IMR-90 (cell line): ENCODE measurements at regions not wholly inside any gene's neighbourhood (a gene's known extent, or its start where the extent isn't known, plus 50 kb on each side); places are given as distances from the start of the nearest gene placed in this dataset.

Source experiments
- ATAC-seq: fragments of 200-7000 bp; cut with Tn5 transposase; 2 replicates; pipeline ENCODE4 v1.9.1; 2020; ENCODE audit warnings: low read depth, mild to moderate bottlenecking, moderate library complexity
- BruUV-seq: library from RNA; stranded (reverse); fragments of 400-500 nt; replicated peaks from 2 replicates; lab custom pipeline; 2021; lab: Mats Ljungman, UMichigan
- CTCF ChIA-PET: fragments of 300-600 bp; formaldehyde crosslinking; extraction: SDS; loops from one replicate; lab custom pipeline; 2021; ENCODE audit warnings: antibody characterized with exemption; lab: Yijun Ruan, JAX
- POLR2A ChIA-PET: fragments of 300-600 bp; sonication (Branson Sonifier 250); formaldehyde crosslinking; loops from one replicate; lab custom pipeline; 2022; ENCODE audit warnings: antibody characterized with exemption; ENCODE audit not compliant: unreplicated experiment; lab: Charles Lee
- DNase-seq: peaks from one replicate; pipeline ENCODE4 v3.0.0; 2013
- H2AFZ ChIP-seq: replicated peaks from 2 replicates; pipeline ENCODE3; 2013; ENCODE audit warnings: low read length, mild to moderate bottlenecking; ENCODE audit not compliant: poor library complexity
- H2AK5ac ChIP-seq: 2 replicates; pipeline ENCODE4 v1.6.1; 2013; ENCODE audit warnings: low read depth, low read length, inconsistent platforms
- H2AK9ac ChIP-seq: replicated peaks from 2 replicates; pipeline ENCODE3; 2013; ENCODE audit warnings: mild to moderate bottlenecking, low read depth, low read length, moderate library complexity; ENCODE audit not compliant: poor library complexity
- H2BK120ac ChIP-seq: 2 replicates; pipeline ENCODE4 v1.6.1; 2013; ENCODE audit warnings: low read depth, low read length, inconsistent platforms
- H2BK15ac ChIP-seq: 3 replicates; pipeline ENCODE4 v1.6.1; 2013; ENCODE audit warnings: low read depth, low read length, inconsistent platforms
- H2BK20ac ChIP-seq: 2 replicates; pipeline ENCODE4 v1.6.1; 2013; ENCODE audit warnings: low read depth, mild to moderate bottlenecking, inconsistent platforms, low read length, moderate library complexity
- H2BK5ac ChIP-seq: 2 replicates; pipeline ENCODE4 v1.6.1; 2013; ENCODE audit warnings: mild to moderate bottlenecking, low read depth, low read length, inconsistent platforms; ENCODE audit not compliant: poor library complexity, severe bottlenecking
- H3K14ac ChIP-seq: replicated peaks from 2 replicates; pipeline ENCODE4 v1.6.1; 2013; ENCODE audit warnings: low read depth, low read length, inconsistent platforms
- H3K18ac ChIP-seq: 2 replicates; pipeline ENCODE4 v1.6.1; 2013; ENCODE audit warnings: low read depth, low read length, control low read depth
- H3K23ac ChIP-seq: 2 replicates; pipeline ENCODE4 v1.6.1; 2013; ENCODE audit warnings: low read depth, low read length, inconsistent platforms
- H3K27ac ChIP-seq: 2 replicates; pipeline ENCODE4 v1.5.1; 2013; ENCODE audit warnings: mild to moderate bottlenecking, control low read depth, low read length; ENCODE audit not compliant: insufficient read depth
- H3K27me3 ChIP-seq: 2 replicates; pipeline ENCODE4 v1.6.1; 2013; ENCODE audit warnings: low read length; ENCODE audit not compliant: control insufficient read depth, insufficient read depth
- H3K36me3 ChIP-seq: 2 replicates; pipeline ENCODE4 v1.6.1; 2013; ENCODE audit warnings: low read length, mixed read lengths; ENCODE audit not compliant: control insufficient read depth, insufficient read depth
- H3K4ac ChIP-seq: 2 replicates; pipeline ENCODE4 v1.6.1; 2013; ENCODE audit warnings: low read depth, low read length, inconsistent platforms
- H3K4me1 ChIP-seq: 2 replicates; pipeline ENCODE4 v1.6.1; 2013; ENCODE audit warnings: low read length, mixed read lengths; ENCODE audit not compliant: control insufficient read depth, insufficient read depth
- H3K4me2 ChIP-seq: 2 replicates; pipeline ENCODE4 v1.6.1; 2013; ENCODE audit warnings: low read depth, mild to moderate bottlenecking, control low read depth, low read length, moderate library complexity
- H3K4me3 ChIP-seq: 2 replicates; pipeline ENCODE4 v1.5.1; 2013; ENCODE audit warnings: low read depth, mild to moderate bottlenecking, control low read depth, low read length, moderate library complexity; ENCODE audit not compliant: insufficient read depth
- H3K56ac ChIP-seq: 2 replicates; pipeline ENCODE4 v1.6.1; 2013; ENCODE audit warnings: low read length, inconsistent platforms; ENCODE audit not compliant: insufficient read depth; ENCODE audit errors: extremely low read depth
- H3K79me1 ChIP-seq, 2 experiments: 2 replicates each; pipeline ENCODE4 v1.6.1; 2013; ENCODE audit warnings: low read length in 2 of 2, inconsistent platforms in 1 of 2, low read depth in 1 of 2
- H3K9ac ChIP-seq: 2 replicates; pipeline ENCODE4 v1.6.1; 2013; ENCODE audit warnings: low read depth, low read length, control low read depth
- H3K9me1 ChIP-seq: 2 replicates; pipeline ENCODE4 v1.6.1; 2013; ENCODE audit warnings: low read length, inconsistent platforms; ENCODE audit not compliant: insufficient read depth
- H3K9me3 ChIP-seq: 2 replicates; pipeline ENCODE4 v1.6.1; 2013; ENCODE audit warnings: low read length; ENCODE audit not compliant: control insufficient read depth, insufficient read depth
- H4K20me1 ChIP-seq: 2 replicates; pipeline ENCODE4 v1.6.1; 2013; ENCODE audit warnings: low read length, inconsistent platforms; ENCODE audit not compliant: insufficient read depth
- H4K5ac ChIP-seq: 2 replicates; pipeline ENCODE4 v1.6.1; 2013; ENCODE audit warnings: mild to moderate bottlenecking, low read depth, low read length, control low read depth
- H4K8ac ChIP-seq, 2 experiments: 2 replicates each; pipeline ENCODE4 v1.6.1; 2013; ENCODE audit warnings: low read depth in 2 of 2, low read length in 2 of 2, control low read depth in 1 of 2, inconsistent platforms in 1 of 2
- H4K91ac ChIP-seq: 2 replicates; pipeline ENCODE4 v1.6.1; 2013; ENCODE audit warnings: low read depth, low read length, inconsistent platforms; ENCODE audit not compliant: insufficient read depth
- BHLHE40 ChIP-seq: fragments of 150-350 bp; IDR thresholded peaks from 2 replicates; pipeline ENCODE4 v1.6.1; 2016; ENCODE audit warnings: mild to moderate bottlenecking, low read depth, low read length
- CEBPB ChIP-seq: IDR thresholded peaks from 2 replicates; pipeline ENCODE4 v1.6.1; 2012; ENCODE audit warnings: low read depth, low read length, improper control_type of control experiment
- CTCF ChIP-seq: conservative IDR thresholded peaks from 2 replicates; pipeline ENCODE4 v1.5.1; 2012; ENCODE audit warnings: mild to moderate bottlenecking, low read depth, low read length, improper control_type of control experiment
- ELK1 ChIP-seq: fragments of 150-350 bp; IDR thresholded peaks from 2 replicates; pipeline ENCODE4 v1.6.1; 2016; ENCODE audit warnings: low read depth, mild to moderate bottlenecking, low read length, moderate library complexity, borderline replicate concordance
- FOS ChIP-seq: fragments of 150-350 bp; IDR thresholded peaks from 2 replicates; pipeline ENCODE4 v1.6.1; 2016; ENCODE audit warnings: low read depth, low read length
- MAFK ChIP-seq: IDR thresholded peaks from 2 replicates; pipeline ENCODE4 v1.6.1; 2012; ENCODE audit warnings: low read depth, low read length, improper control_type of control experiment
- MAZ ChIP-seq: IDR thresholded peaks from 2 replicates; pipeline ENCODE4 v1.6.1; 2012; ENCODE audit warnings: low read depth, mild to moderate bottlenecking, low read length, improper control_type of control experiment, moderate library complexity, borderline replicate concordance
- MXI1 ChIP-seq: IDR thresholded peaks from 2 replicates; pipeline ENCODE4 v1.6.1; 2012; ENCODE audit warnings: low read depth, mild to moderate bottlenecking, low read length, moderate library complexity, borderline replicate concordance
- NFE2L2 ChIP-seq: fragments of 150-350 bp; IDR thresholded peaks from 2 replicates; pipeline ENCODE4 v1.6.1; 2016; ENCODE audit warnings: low read depth, mild to moderate bottlenecking, low read length
- POLR2A ChIP-seq: IDR thresholded peaks from 2 replicates; pipeline ENCODE4 v1.6.1; 2012; ENCODE audit warnings: mild to moderate bottlenecking, low read depth, low read length
- RAD21 ChIP-seq: IDR thresholded peaks from 2 replicates; pipeline ENCODE4 v1.6.1; 2012; ENCODE audit warnings: low read length, improper control_type of control experiment
- RFX5 ChIP-seq: IDR thresholded peaks from 2 replicates; pipeline ENCODE4 v1.8.0; 2012; ENCODE audit warnings: low read depth, mild to moderate bottlenecking, low read length, moderate library complexity
- SMC3 ChIP-seq: fragments of 150-350 bp; IDR thresholded peaks from 2 replicates; pipeline ENCODE4 v1.6.1; 2016; ENCODE audit warnings: low read depth, mild to moderate bottlenecking, antibody characterized with exemption, low read length, moderate library complexity
- WGBS, 2 experiments: methylation state at CpG; one replicate each; pipeline versions ENCODE4 v1.1.5 to v1.1.7; 2013; ENCODE audit warnings: missing lambda C conversion rate in 2 of 2; ENCODE audit not compliant: insufficient read length in 1 of 2; ENCODE audit errors: extremely low coverage in 2 of 2; 5-methylcytosine and 5-hydroxymethylcytosine counted together
- dilution Hi-C: fragments of 300-500 bp; cut with HindIII; formaldehyde crosslinking; loops from one replicate; pipeline ENCODE4 v1.14.3; 2018; ENCODE audit warnings: low sequenced_read_pairs; ENCODE audit not compliant: unreplicated experiment
- in situ Hi-C: fragments of 300-500 bp; cut with MboI; formaldehyde crosslinking; loops from 3 replicates; pipeline ENCODE4 v1.14.3; 2019; ENCODE audit warnings: low sequenced_read_pairs, inconsistent platforms, mixed read lengths
- intact Hi-C: fragments of 100-400 bp; cut with micrococcal nuclease; formaldehyde crosslinking; loops from 2 replicates; pipeline ENCODE4 v1.10.0; 2022

GRCh38 chr11:29809121-29809520, 207.7 kb downstream of the KCNA4 start:
- H3K27ac ChIP-seq: no peak overlapping the region
- H2BK5ac ChIP-seq: no peak overlapping the region
- H4K91ac ChIP-seq: no peak overlapping the region
- in situ Hi-C loops (no loop called here), intact Hi-C loops (no loop called here), dilution Hi-C loops (no loop called here)
- no peak for DNase-seq
- no peaks in the 10 kb centered on the region for H4K20me1 ChIP-seq
- no peaks in the 10 kb centered on the region for H3K9me3 ChIP-seq
- POLR2A ChIA-PET: no interaction called here
- H4K8ac ChIP-seq: no peak overlapping the region
- no peak overlapping the region for H3K4me3 ChIP-seq
- no peak overlapping the region for H2BK20ac ChIP-seq
- no peaks in the 10 kb centered on the region for H3K27me3 ChIP-seq
- WGBS, 2 experiments: 0% methylated on average over 2 of the region's 3 CpGs; no CpG with 5 or more reads in 1 of the 2 experiments
- no peak overlapping the region for H3K4me2 ChIP-seq
- H2AK9ac ChIP-seq: no peak overlapping the region
- H4K5ac ChIP-seq: no peak overlapping the region
- no peak overlapping the region for H3K14ac ChIP-seq
- no peaks in the 10 kb centered on the region for H3K79me1 ChIP-seq
- no peak for ATAC-seq
- no peaks in the 10 kb centered on the region for H3K9me1 ChIP-seq
- H3K4me1 ChIP-seq: no peaks in the 10 kb centered on the region
- no peak overlapping the region for H3K4ac ChIP-seq
- TF ChIP-seq FOS (no peak), RAD21 (no peak), NFE2L2 (no peak), MXI1 (no peak), CEBPB (no peak), CTCF (no peak), ELK1 (no peak), RFX5 (no peak), BHLHE40 (no peak), MAFK (no peak), MAZ (no peak), SMC3 (no peak), POLR2A (no peak)
- no peak overlapping the region for H2BK120ac ChIP-seq
- no peaks in the 10 kb centered on the region for H3K36me3 ChIP-seq
- H3K9ac ChIP-seq: no peak overlapping the region
- no TSS peak for BruUV-seq
- no peak overlapping the region for H2AFZ ChIP-seq
- no peak overlapping the region for H2BK15ac ChIP-seq
- H3K23ac ChIP-seq: no peak overlapping the region
- CTCF ChIA-PET: no interaction called here
- no peak overlapping the region for H3K18ac ChIP-seq
- no peak overlapping the region for H3K56ac ChIP-seq
- H2AK5ac ChIP-seq: no peak overlapping the region
